Keratinocyte (primary cell): ENCODE measurements at regions not wholly inside any gene's neighbourhood (a gene's known extent, or its start where the extent isn't known, plus 50 kb on each side); places are given as distances from the start of the nearest gene placed in this dataset.

ENCODE experiments used
- DNase-seq: peaks from one replicate; pipeline ENCODE4 v3.0.0-alpha.2; 2011; ENCODE audit warnings: low read depth, missing footprints, low spot score
- FAIRE-seq: peaks from 2 replicates; lab custom pipeline; 2011; peaks lifted over from hg19 to GRCh38; lab: Jason Lieb, UNC
- H2AFZ ChIP-seq: 2 replicates; pipeline ENCODE4 v1.6.0; 2012; ENCODE audit warnings: low read length, control low read depth, inconsistent platforms; ENCODE audit not compliant: control insufficient read depth
- H3K27ac ChIP-seq: 2 replicates; pipeline ENCODE4 v1.5.1; 2011; ENCODE audit warnings: low read length; ENCODE audit not compliant: control insufficient read depth, insufficient read depth
- H3K27me3 ChIP-seq: 3 replicates; pipeline ENCODE4 v1.6.0; 2011; ENCODE audit warnings: low read length; ENCODE audit not compliant: control insufficient read depth, insufficient read depth; ENCODE audit errors: extremely low read depth
- H3K36me3 ChIP-seq, 2 experiments: 2 replicates in 1 of 2; 3 replicates in 1 of 2; pipeline ENCODE4 v1.5.1; 2011; ENCODE audit warnings: low read length in 2 of 2, mild to moderate bottlenecking in 1 of 2; ENCODE audit not compliant: control insufficient read depth in 2 of 2, insufficient read depth in 2 of 2; ENCODE audit errors: extremely low read depth in 1 of 2
- H3K4me1 ChIP-seq: 3 replicates; pipeline ENCODE4 v1.5.1; 2011; ENCODE audit warnings: low read length; ENCODE audit not compliant: control insufficient read depth, insufficient read depth; ENCODE audit errors: extremely low read depth
- H3K4me2 ChIP-seq: 3 replicates; pipeline ENCODE4 v1.6.0; 2011; ENCODE audit warnings: low read depth, low read length; ENCODE audit not compliant: control insufficient read depth, insufficient read depth; ENCODE audit errors: extremely low read depth
- H3K4me3 ChIP-seq, 3 experiments: fragments of 200-600 bp in 1 of 3; sonication (generic) in 1 of 3; 2 replicates in 2 of 3; 3 replicates in 1 of 3; pipeline ENCODE4 v1.5.1; 2011 to 2016; ENCODE audit warnings: low read length in 3 of 3, mild to moderate bottlenecking in 3 of 3, control low read depth in 2 of 3, inconsistent platforms in 1 of 3, low read depth in 1 of 3, mixed read lengths in 1 of 3, mixed run types in 1 of 3, moderate library complexity in 1 of 3; ENCODE audit not compliant: control insufficient read depth in 2 of 3, insufficient read depth in 2 of 3; ENCODE audit errors: extremely low read depth in 1 of 3
- H3K79me2 ChIP-seq: 2 replicates; pipeline ENCODE4 v1.6.0; 2012; ENCODE audit warnings: low read length; ENCODE audit not compliant: control insufficient read depth, insufficient read depth
- H3K9ac ChIP-seq: 3 replicates; pipeline ENCODE4 v1.6.0; 2011; ENCODE audit warnings: low read length; ENCODE audit not compliant: control insufficient read depth, insufficient read depth; ENCODE audit errors: extremely low read depth
- H3K9me1 ChIP-seq: 3 replicates; pipeline ENCODE4 v1.6.0; 2011; ENCODE audit warnings: low read length; ENCODE audit not compliant: control insufficient read depth, insufficient read depth; ENCODE audit errors: extremely low read depth
- H3K9me3 ChIP-seq: 2 replicates; pipeline ENCODE4 v1.5.1; 2012; ENCODE audit warnings: low read depth, low read length; ENCODE audit not compliant: control insufficient read depth
- H4K20me1 ChIP-seq: 3 replicates; pipeline ENCODE4 v1.6.0; 2011; ENCODE audit warnings: low read length; ENCODE audit not compliant: control insufficient read depth, insufficient read depth; ENCODE audit errors: extremely low read depth
- CTCF ChIP-seq, 3 experiments: IDR thresholded peaks in 1 of 3; conservative IDR thresholded peaks in 1 of 3; optimal IDR thresholded peaks in 1 of 3; 2 replicates in 2 of 3; 3 replicates in 1 of 3; pipeline versions ENCODE3 to v1.5.1; 2011; ENCODE audit warnings: low read length in 3 of 3, mild to moderate bottlenecking in 3 of 3, moderate library complexity in 2 of 3, control low read depth in 1 of 3, inconsistent platforms in 1 of 3; ENCODE audit not compliant: insufficient read depth in 2 of 3; ENCODE audit errors: extremely low read depth in 1 of 3
- EZH2 ChIP-seq: IDR thresholded peaks from one replicate; pipeline ENCODE4 v1.6.1; 2012; ENCODE audit warnings: inconsistent platforms, mild to moderate bottlenecking, low read length, moderate library complexity
- dilution Hi-C: fragments of 300-500 bp; cut with MboI; formaldehyde crosslinking; loops from one replicate; pipeline ENCODE4 v1.7.0; 2020; ENCODE audit warnings: low sequenced_read_pairs; ENCODE audit not compliant: extremely low pct_ligation_motif_present

GRCh38 chr1:57959531-57960241 is 535.8 kb upstream of the DAB1 start:
- Histone ChIP-seq H3K4me1 (no peaks in the 10 kb centered on the region), H3K9me1 (no peaks in the 10 kb centered on the region), H3K27me3 (no peaks in the 10 kb centered on the region), H2AFZ (no peak overlapping the region), H3K9ac (no peak overlapping the region), H3K9me3 (no peaks in the 10 kb centered on the region), H4K20me1 (no peaks in the 10 kb centered on the region), H3K36me3 (no peaks in the 10 kb centered on the region), H3K27ac (no peak overlapping the region), H3K79me2 (no peaks in the 10 kb centered on the region), H3K4me2 (no peak overlapping the region), H3K4me3 (no peak overlapping the region)
- TF ChIP-seq EZH2 (no peak), CTCF (optimal IDR thresholded peaks at IDR 0.05 in 1 of 3, IDR thresholded peaks at IDR 0.05 in 1 of 3, conservative IDR thresholded peaks at IDR 0.05 in 1 of 3; ENCODE audit: extremely low read depth in 1 of 3, insufficient read depth in 2 of 3, low read length in 3 of 3) (no peak)
- DNase-seq, result no peak
- FAIRE-seq, result no peak
- dilution Hi-C loops, result no loop called here

GRCh38 chr1:57957576-57957975 is 533.7 kb upstream of the DAB1 start:
- Histone ChIP-seq H4K20me1 (no peaks in the 10 kb centered on the region), H3K27ac (no peak overlapping the region), H3K9me1 (no peaks in the 10 kb centered on the region), H3K36me3 (no peaks in the 10 kb centered on the region), H3K4me2 (no peak overlapping the region), H3K79me2 (no peaks in the 10 kb centered on the region), H3K4me3 (no peak overlapping the region), H2AFZ (no peak overlapping the region), H3K9ac (no peak overlapping the region), H3K27me3 (no peaks in the 10 kb centered on the region), H3K9me3 (no peaks in the 10 kb centered on the region), H3K4me1 (no peaks in the 10 kb centered on the region)
- DNase-seq (no peak), FAIRE-seq (no peak)
- TF ChIP-seq EZH2 (no peak), CTCF (optimal IDR thresholded peaks at IDR 0.05 in 1 of 3, IDR thresholded peaks at IDR 0.05 in 1 of 3, conservative IDR thresholded peaks at IDR 0.05 in 1 of 3; ENCODE audit: extremely low read depth in 1 of 3, insufficient read depth in 2 of 3, low read length in 3 of 3) (no peak)
- dilution Hi-C loops, result no loop called here
